HCT116 (cell line): ENCODE measurements at regions not wholly inside any gene's neighbourhood (a gene's known extent, or its start where the extent isn't known, plus 50 kb on each side); places are given as distances from the start of the nearest gene placed in this dataset.

Experiments
- ATAC-seq: fragments of 200-7000 bp; cut with Tn5 transposase; 2 replicates; pipeline ENCODE4 v1.9.1; 2020; ENCODE audit warnings: mild to moderate bottlenecking, moderate library complexity
- BruUV-seq: library from RNA; stranded (reverse); fragments of 400-500 nt; replicated peaks from 2 replicates; lab custom pipeline; 2021; lab: Mats Ljungman, UMichigan
- CTCF ChIA-PET: fragments of 300-600 bp; sonication (Branson Sonifier 250); formaldehyde crosslinking; loops from one replicate; lab custom pipeline; 2021; ENCODE audit warnings: antibody characterized with exemption; lab: Charles Lee
- POLR2A ChIA-PET: fragments of 300-600, 350-600 bp; sonication (Branson Sonifier 250); formaldehyde crosslinking; loops from one replicate; lab custom pipeline; 2021; ENCODE audit warnings: antibody characterized with exemption; lab: Charles Lee
- RAD21 ChIA-PET, 2 experiments: fragments of 300-600 bp; sonication (Branson Sonifier 250); formaldehyde crosslinking; loops; one replicate each; lab custom pipeline; 2023; ENCODE audit warnings: low total read pairs in 2 of 2; ENCODE audit not compliant: uncharacterized antibody in 2 of 2, unreplicated experiment in 2 of 2, low non-redundant PET in 1 of 2; lab: Charles Lee
- DNase-seq: peaks from one replicate; pipeline ENCODE4 v3.0.0-alpha.2; 2010; ENCODE audit warnings: low read depth, low spot score
- H2AFZ ChIP-seq: fragments of 200-600 bp; shearing (Covaris generic), sonication (generic); 2 replicates; pipeline ENCODE4 v1.6.1; 2017; ENCODE audit warnings: low read depth, mixed run types, mixed read lengths, antibody characterized with exemption, low read length; ENCODE audit not compliant: poor library complexity, severe bottlenecking
- H3K27ac ChIP-seq: 2 replicates; pipeline ENCODE4 v1.5.1; 2012; ENCODE audit warnings: low read depth, low read length
- H3K27me3 ChIP-seq: fragments of 200-600 bp; sonication (generic); 2 replicates; pipeline ENCODE4 v1.6.1; 2016; ENCODE audit warnings: mixed run types, low read length, mixed read lengths; ENCODE audit not compliant: insufficient read depth
- H3K36me3 ChIP-seq, 2 experiments: fragments of 200-500 bp in 1 of 2; fragments of 200-600 bp in 1 of 2; sonication (Bioruptor generic) in 1 of 2; sonication (generic) in 1 of 2; 2 replicates each; pipeline versions ENCODE4 v1.5.1 to v1.6.1; 2014 to 2016; ENCODE audit warnings: low read length in 2 of 2, inconsistent platforms in 1 of 2, mixed read lengths in 1 of 2, mixed run types in 1 of 2; ENCODE audit not compliant: insufficient read depth in 2 of 2, control insufficient read depth in 1 of 2
- H3K4me1 ChIP-seq, 2 experiments: fragments of 200-600 bp in 1 of 2; sonication (generic) in 1 of 2; 2 replicates each; pipeline versions ENCODE4 v1.5.1 to v1.6.1; 2012 to 2017; ENCODE audit warnings: low read length in 2 of 2, inconsistent platforms in 1 of 2, mild to moderate bottlenecking in 1 of 2, mixed read lengths in 1 of 2, mixed run types in 1 of 2, moderate library complexity in 1 of 2; ENCODE audit not compliant: insufficient read depth in 2 of 2, control insufficient read depth in 1 of 2
- H3K4me2 ChIP-seq: fragments of 200-600 bp; sonication (generic); 2 replicates; pipeline ENCODE4 v1.6.1; 2017; ENCODE audit warnings: mixed run types, low read length, mixed read lengths
- H3K4me3 ChIP-seq, 2 experiments: fragments of 200-600 bp in 1 of 2; sonication (generic) in 1 of 2; replicated peaks in 1 of 2; 2 replicates each; pipeline ENCODE4 v1.5.1; 2011 to 2016; ENCODE audit warnings: low read length in 2 of 2, control low read depth in 1 of 2, low read depth in 1 of 2, mild to moderate bottlenecking in 1 of 2, mixed read lengths in 1 of 2, mixed run types in 1 of 2
- H3K79me2 ChIP-seq: fragments of 200-600 bp; sonication (generic); 2 replicates; pipeline ENCODE4 v1.6.1; 2017; ENCODE audit warnings: mild to moderate bottlenecking, mixed run types, low read length, moderate library complexity, mixed read lengths; ENCODE audit not compliant: insufficient read depth
- H3K9ac ChIP-seq: fragments of 200-600 bp; sonication (generic); 2 replicates; pipeline ENCODE4 v1.6.1; 2016; ENCODE audit warnings: low read length, mixed read lengths
- H3K9me2 ChIP-seq: fragments of 200-600 bp; sonication (generic), shearing (Covaris generic); 2 replicates; pipeline ENCODE4 v1.6.1; 2017; ENCODE audit warnings: mixed run types, mild to moderate bottlenecking, moderate library complexity; ENCODE audit not compliant: insufficient read depth
- H3K9me3 ChIP-seq, 2 experiments: fragments of 200-500 bp in 1 of 2; fragments of 200-600 bp in 1 of 2; sonication (Bioruptor generic) in 1 of 2; sonication (generic) in 1 of 2; 2 replicates each; pipeline ENCODE4 v1.6.1; 2014 to 2017; ENCODE audit warnings: low read length in 2 of 2, mixed read lengths in 2 of 2, inconsistent platforms in 1 of 2, low read depth in 1 of 2, mild to moderate bottlenecking in 1 of 2, mixed run types in 1 of 2, moderate library complexity in 1 of 2; ENCODE audit not compliant: control insufficient read depth in 1 of 2, insufficient read depth in 1 of 2
- H4K20me1 ChIP-seq: fragments of 200-600 bp; sonication (generic), shearing (Covaris generic); 2 replicates; pipeline ENCODE4 v1.6.1; 2017; ENCODE audit warnings: mixed run types, mild to moderate bottlenecking, moderate library complexity; ENCODE audit not compliant: insufficient read depth
- CEBPB ChIP-seq: IDR thresholded peaks from 2 replicates; pipeline ENCODE4 v1.6.1; 2012; ENCODE audit warnings: low read depth
- EGR1 ChIP-seq: IDR thresholded peaks from 2 replicates; pipeline ENCODE4 v1.6.1; 2012; ENCODE audit warnings: low read depth
- EZH2 ChIP-seq: fragments of 200-600 bp; sonication (generic); IDR thresholded peaks from 2 replicates; pipeline ENCODE4 v1.6.1; 2017; ENCODE audit warnings: antibody characterized with exemption, mixed run types
- FOSL1 ChIP-seq: IDR thresholded peaks from 2 replicates; pipeline ENCODE4 v1.6.1; 2012; ENCODE audit warnings: low read depth
- RAD21 ChIP-seq: IDR thresholded peaks from 2 replicates; pipeline ENCODE4 v1.6.1; 2012; ENCODE audit warnings: low read depth, mild to moderate bottlenecking
- SRF ChIP-seq: IDR thresholded peaks from 2 replicates; pipeline ENCODE4 v1.6.1; 2012; ENCODE audit warnings: low read depth
- TCF7L2 ChIP-seq: IDR thresholded peaks from 2 replicates; pipeline ENCODE4 v1.7.0; 2011; ENCODE audit warnings: borderline replicate concordance, inconsistent platforms; ENCODE audit not compliant: insufficient read depth, insufficient read length; ENCODE audit errors: extremely low read depth
- YY1 ChIP-seq: IDR thresholded peaks from 2 replicates; pipeline ENCODE4 v1.6.1; 2011; ENCODE audit warnings: low read length, low read depth, moderate library complexity, mild to moderate bottlenecking; ENCODE audit not compliant: insufficient replicate concordance; ENCODE audit errors: extremely low read depth
- ZFX ChIP-seq: fragments of 450-650 bp; IDR thresholded peaks from 2 replicates; pipeline ENCODE4 v1.6.1; 2017
- ZNF274 ChIP-seq: fragments of 200-500 bp; sonication (Bioruptor generic); IDR thresholded peaks from 2 replicates; pipeline ENCODE4 v1.6.1; 2014; ENCODE audit warnings: mild to moderate bottlenecking, low read depth, low read length, inconsistent platforms
- intact Hi-C: fragments of 100-400 bp; cut with micrococcal nuclease; formaldehyde crosslinking; loops from 2 replicates; pipeline ENCODE4 v1.10.0; 2022
- TF ChIP-seq, protein P1 (sequence below): IDR thresholded peaks from 2 replicates; pipeline ENCODE4 v1.6.1; 2011; ENCODE audit warnings: mild to moderate bottlenecking, low read length, moderate library complexity; ENCODE audit not compliant: insufficient replicate concordance; ENCODE audit errors: extremely low read depth
- TF ChIP-seq, protein P2 (sequence below): IDR thresholded peaks from 2 replicates; pipeline ENCODE4 v1.6.1; 2012; ENCODE audit warnings: low read depth

DNA sequence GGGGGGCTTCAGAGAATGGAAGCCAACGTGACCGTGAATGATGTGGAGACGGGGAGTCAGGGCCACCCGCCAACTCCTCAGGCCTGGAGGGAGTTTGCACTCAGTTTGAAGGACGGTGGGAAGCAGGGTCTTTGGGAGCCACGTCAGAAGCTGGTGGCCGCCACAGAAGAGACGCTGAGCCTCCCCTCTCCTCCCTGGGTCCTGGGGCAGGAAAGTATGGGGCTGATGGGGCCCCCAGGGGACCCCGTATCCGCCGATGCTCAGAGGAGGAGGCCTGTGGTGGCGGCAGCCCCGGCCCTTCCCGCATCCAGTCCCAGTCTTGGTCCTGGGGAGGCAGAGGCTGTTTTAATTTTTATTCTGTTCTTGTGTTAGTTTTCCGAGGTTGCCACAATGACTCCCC is 188.6 kb upstream of the C1orf174 start:
- Histone ChIP-seq H4K20me1 (no peaks in the 10 kb centered on the region), H3K27me3 (peaks cover 9% of the 10 kb centered on the region; the same call in 1 of the 2 replicates), H2AFZ (no peak overlapping the region), H3K27ac (no peak overlapping the region), H3K9ac (no peak overlapping the region), H3K4me2 (no peak overlapping the region), H3K4me1 (no peaks in the 10 kb centered on the region), H3K9me2 (no peaks in the 10 kb centered on the region), H3K79me2 (no peaks in the 10 kb centered on the region), H3K36me3 (no peaks in the 10 kb centered on the region), H3K4me3 (no peak overlapping the region), H3K9me3 (no peaks in the 10 kb centered on the region)
- no TSS peak for BruUV-seq
- ChIA-PET RAD21 (no interaction called here), POLR2A (no interaction called here), CTCF (no interaction called here)
- intact Hi-C loops = no loop called here
- TF ChIP-seq EGR1 (no peak), FOSL1 (no peak), CEBPB (no peak), EZH2 (no peak), TCF7L2 (no peak), ZFX (no peak), YY1 (no peak), SRF (no peak), RAD21 (no peak), ZNF274 (no peak)
- TF ChIP-seq, protein P1, sequence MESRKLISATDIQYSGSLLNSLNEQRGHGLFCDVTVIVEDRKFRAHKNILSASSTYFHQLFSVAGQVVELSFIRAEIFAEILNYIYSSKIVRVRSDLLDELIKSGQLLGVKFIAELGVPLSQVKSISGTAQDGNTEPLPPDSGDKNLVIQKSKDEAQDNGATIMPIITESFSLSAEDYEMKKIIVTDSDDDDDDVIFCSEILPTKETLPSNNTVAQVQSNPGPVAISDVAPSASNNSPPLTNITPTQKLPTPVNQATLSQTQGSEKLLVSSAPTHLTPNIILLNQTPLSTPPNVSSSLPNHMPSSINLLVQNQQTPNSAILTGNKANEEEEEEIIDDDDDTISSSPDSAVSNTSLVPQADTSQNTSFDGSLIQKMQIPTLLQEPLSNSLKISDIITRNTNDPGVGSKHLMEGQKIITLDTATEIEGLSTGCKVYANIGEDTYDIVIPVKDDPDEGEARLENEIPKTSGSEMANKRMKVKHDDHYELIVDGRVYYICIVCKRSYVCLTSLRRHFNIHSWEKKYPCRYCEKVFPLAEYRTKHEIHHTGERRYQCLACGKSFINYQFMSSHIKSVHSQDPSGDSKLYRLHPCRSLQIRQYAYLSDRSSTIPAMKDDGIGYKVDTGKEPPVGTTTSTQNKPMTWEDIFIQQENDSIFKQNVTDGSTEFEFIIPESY = no peak
- TF ChIP-seq, protein P2, sequence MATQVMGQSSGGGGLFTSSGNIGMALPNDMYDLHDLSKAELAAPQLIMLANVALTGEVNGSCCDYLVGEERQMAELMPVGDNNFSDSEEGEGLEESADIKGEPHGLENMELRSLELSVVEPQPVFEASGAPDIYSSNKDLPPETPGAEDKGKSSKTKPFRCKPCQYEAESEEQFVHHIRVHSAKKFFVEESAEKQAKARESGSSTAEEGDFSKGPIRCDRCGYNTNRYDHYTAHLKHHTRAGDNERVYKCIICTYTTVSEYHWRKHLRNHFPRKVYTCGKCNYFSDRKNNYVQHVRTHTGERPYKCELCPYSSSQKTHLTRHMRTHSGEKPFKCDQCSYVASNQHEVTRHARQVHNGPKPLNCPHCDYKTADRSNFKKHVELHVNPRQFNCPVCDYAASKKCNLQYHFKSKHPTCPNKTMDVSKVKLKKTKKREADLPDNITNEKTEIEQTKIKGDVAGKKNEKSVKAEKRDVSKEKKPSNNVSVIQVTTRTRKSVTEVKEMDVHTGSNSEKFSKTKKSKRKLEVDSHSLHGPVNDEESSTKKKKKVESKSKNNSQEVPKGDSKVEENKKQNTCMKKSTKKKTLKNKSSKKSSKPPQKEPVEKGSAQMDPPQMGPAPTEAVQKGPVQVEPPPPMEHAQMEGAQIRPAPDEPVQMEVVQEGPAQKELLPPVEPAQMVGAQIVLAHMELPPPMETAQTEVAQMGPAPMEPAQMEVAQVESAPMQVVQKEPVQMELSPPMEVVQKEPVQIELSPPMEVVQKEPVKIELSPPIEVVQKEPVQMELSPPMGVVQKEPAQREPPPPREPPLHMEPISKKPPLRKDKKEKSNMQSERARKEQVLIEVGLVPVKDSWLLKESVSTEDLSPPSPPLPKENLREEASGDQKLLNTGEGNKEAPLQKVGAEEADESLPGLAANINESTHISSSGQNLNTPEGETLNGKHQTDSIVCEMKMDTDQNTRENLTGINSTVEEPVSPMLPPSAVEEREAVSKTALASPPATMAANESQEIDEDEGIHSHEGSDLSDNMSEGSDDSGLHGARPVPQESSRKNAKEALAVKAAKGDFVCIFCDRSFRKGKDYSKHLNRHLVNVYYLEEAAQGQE = no peak
- ATAC-seq (no peak), DNase-seq (no peak)
